PC-3 (cell line): ENCODE measurements at regions not wholly inside any gene's neighbourhood (a gene's known extent, or its start where the extent isn't known, plus 50 kb on each side); places are given as distances from the start of the nearest gene placed in this dataset.

Experiments
- CTCF ChIP-seq: fragments of 300-600 bp; sonication (generic); conservative IDR thresholded peaks from 2 replicates; pipeline ENCODE4 v1.5.1; 2017; ENCODE audit warnings: antibody characterized with exemption, low read depth, mild to moderate bottlenecking, low read length
- EZH2 ChIP-seq: fragments of 300-600 bp; sonication (generic); IDR thresholded peaks from one replicate; pipeline ENCODE4 v1.6.1; 2017; ENCODE audit warnings: antibody characterized with exemption, mild to moderate bottlenecking, low read length; ENCODE audit not compliant: unreplicated experiment

- no peak for TF ChIP-seq CTCF
- TF ChIP-seq EZH2 = no peak
These were observed 506.0 kb downstream of the POM121L12 start for GRCh38 chr7:53541475-53541874.
